ENCODE measurements at regions not wholly inside any gene's neighbourhood (a gene's known extent, or its start where the extent isn't known, plus 50 kb on each side); places are given as distances from the start of the nearest gene placed in this dataset.

- H3K27ac Mint-ChIP-seq, result no peak overlapping the region
- no peaks in the 10 kb centered on the region for H3F3A ChIP-seq (replicated peaks; ENCODE audit: low read depth)
- H3K79me2 ChIP-seq (replicated peaks; ENCODE audit: insufficient read depth), result no peaks in the 10 kb centered on the region
- DNase-seq (ENCODE audit: low spot score) (no peak), ATAC-seq (no peak)
- H3K27me3 Mint-ChIP-seq (ENCODE audit: insufficient read depth, low read depth, poor library complexity), result peaks cover 4% of the 10 kb centered on the region
- no peaks in the 10 kb centered on the region for H3K27me3 ChIP-seq (ENCODE audit: insufficient read depth)
- no peaks in the 10 kb centered on the region for H3K36me3 ChIP-seq (ENCODE audit: insufficient read depth)
- no peak overlapping the region for H2AFZ ChIP-seq
- H3K4me3 ChIP-seq, result no peak overlapping the region
- H3K27ac ChIP-seq (ENCODE audit: low read depth), result no peak overlapping the region
- H3K4me1 Mint-ChIP-seq, result no peaks in the 10 kb centered on the region
- H4K20me1 ChIP-seq (replicated peaks; ENCODE audit: insufficient read depth), result no peaks in the 10 kb centered on the region
- H3K36me3 Mint-ChIP-seq (ENCODE audit: low read depth), result peaks cover 29% of the 10 kb centered on the region
- TF ChIP-seq JUNB (IDR thresholded peaks at IDR 0.05; ENCODE audit: unreplicated experiment) (no peak), STAT1 (IDR thresholded peaks at IDR 0.05; ENCODE audit: unreplicated experiment) (no peak), POLR2AphosphoS5 (IDR thresholded peaks at IDR 0.05; ENCODE audit: low read depth) (no peak), ZNF114 (CRISPR knock-in tag; IDR thresholded peaks at IDR 0.05) (no peak), NANOG (IDR thresholded peaks at IDR 0.05; ENCODE audit: borderline replicate concordance) (no peak), CREB1 (CRISPR knock-in tag; IDR thresholded peaks at IDR 0.05; ENCODE audit: low read depth) (no peak), EZH2 (IDR thresholded peaks at IDR 0.05; ENCODE audit: low read depth, unreplicated experiment) (no peak), ZNF331 (CRISPR knock-in tag; IDR thresholded peaks at IDR 0.05; ENCODE audit: low read depth) (no peak), ZNF462 (CRISPR knock-in tag; IDR thresholded peaks at IDR 0.05) (no peak), EZH2phosphoT487 (IDR thresholded peaks at IDR 0.05; ENCODE audit: unreplicated experiment) (no peak)
- TF ChIP-seq, protein P1, sequence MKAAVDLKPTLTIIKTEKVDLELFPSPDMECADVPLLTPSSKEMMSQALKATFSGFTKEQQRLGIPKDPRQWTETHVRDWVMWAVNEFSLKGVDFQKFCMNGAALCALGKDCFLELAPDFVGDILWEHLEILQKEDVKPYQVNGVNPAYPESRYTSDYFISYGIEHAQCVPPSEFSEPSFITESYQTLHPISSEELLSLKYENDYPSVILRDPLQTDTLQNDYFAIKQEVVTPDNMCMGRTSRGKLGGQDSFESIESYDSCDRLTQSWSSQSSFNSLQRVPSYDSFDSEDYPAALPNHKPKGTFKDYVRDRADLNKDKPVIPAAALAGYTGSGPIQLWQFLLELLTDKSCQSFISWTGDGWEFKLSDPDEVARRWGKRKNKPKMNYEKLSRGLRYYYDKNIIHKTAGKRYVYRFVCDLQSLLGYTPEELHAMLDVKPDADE (IDR thresholded peaks at IDR 0.05), result no peak
- TF ChIP-seq, protein P2, sequence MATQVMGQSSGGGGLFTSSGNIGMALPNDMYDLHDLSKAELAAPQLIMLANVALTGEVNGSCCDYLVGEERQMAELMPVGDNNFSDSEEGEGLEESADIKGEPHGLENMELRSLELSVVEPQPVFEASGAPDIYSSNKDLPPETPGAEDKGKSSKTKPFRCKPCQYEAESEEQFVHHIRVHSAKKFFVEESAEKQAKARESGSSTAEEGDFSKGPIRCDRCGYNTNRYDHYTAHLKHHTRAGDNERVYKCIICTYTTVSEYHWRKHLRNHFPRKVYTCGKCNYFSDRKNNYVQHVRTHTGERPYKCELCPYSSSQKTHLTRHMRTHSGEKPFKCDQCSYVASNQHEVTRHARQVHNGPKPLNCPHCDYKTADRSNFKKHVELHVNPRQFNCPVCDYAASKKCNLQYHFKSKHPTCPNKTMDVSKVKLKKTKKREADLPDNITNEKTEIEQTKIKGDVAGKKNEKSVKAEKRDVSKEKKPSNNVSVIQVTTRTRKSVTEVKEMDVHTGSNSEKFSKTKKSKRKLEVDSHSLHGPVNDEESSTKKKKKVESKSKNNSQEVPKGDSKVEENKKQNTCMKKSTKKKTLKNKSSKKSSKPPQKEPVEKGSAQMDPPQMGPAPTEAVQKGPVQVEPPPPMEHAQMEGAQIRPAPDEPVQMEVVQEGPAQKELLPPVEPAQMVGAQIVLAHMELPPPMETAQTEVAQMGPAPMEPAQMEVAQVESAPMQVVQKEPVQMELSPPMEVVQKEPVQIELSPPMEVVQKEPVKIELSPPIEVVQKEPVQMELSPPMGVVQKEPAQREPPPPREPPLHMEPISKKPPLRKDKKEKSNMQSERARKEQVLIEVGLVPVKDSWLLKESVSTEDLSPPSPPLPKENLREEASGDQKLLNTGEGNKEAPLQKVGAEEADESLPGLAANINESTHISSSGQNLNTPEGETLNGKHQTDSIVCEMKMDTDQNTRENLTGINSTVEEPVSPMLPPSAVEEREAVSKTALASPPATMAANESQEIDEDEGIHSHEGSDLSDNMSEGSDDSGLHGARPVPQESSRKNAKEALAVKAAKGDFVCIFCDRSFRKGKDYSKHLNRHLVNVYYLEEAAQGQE (IDR thresholded peaks at IDR 0.05; ENCODE audit: unreplicated experiment), result no peak
- TF ChIP-seq, protein P3, sequence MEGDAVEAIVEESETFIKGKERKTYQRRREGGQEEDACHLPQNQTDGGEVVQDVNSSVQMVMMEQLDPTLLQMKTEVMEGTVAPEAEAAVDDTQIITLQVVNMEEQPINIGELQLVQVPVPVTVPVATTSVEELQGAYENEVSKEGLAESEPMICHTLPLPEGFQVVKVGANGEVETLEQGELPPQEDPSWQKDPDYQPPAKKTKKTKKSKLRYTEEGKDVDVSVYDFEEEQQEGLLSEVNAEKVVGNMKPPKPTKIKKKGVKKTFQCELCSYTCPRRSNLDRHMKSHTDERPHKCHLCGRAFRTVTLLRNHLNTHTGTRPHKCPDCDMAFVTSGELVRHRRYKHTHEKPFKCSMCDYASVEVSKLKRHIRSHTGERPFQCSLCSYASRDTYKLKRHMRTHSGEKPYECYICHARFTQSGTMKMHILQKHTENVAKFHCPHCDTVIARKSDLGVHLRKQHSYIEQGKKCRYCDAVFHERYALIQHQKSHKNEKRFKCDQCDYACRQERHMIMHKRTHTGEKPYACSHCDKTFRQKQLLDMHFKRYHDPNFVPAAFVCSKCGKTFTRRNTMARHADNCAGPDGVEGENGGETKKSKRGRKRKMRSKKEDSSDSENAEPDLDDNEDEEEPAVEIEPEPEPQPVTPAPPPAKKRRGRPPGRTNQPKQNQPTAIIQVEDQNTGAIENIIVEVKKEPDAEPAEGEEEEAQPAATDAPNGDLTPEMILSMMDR (conservative IDR thresholded peaks at IDR 0.05; ENCODE audit: low read depth in 2 of 2), result no peak
- H3K4me3 Mint-ChIP-seq, result no peak overlapping the region
- peaks cover 35% of the 10 kb centered on the region for H3K9me3 Mint-ChIP-seq
- peaks cover 5% of the 10 kb centered on the region; the same call in 1 of the 2 replicates for H3K9me2 ChIP-seq (ENCODE audit: insufficient read depth)
- no peaks in the 10 kb centered on the region for H3K4me1 ChIP-seq (ENCODE audit: insufficient read depth)
- H3K4me2 ChIP-seq, result no peak overlapping the region
Measured at GRCh38 chr16:51327001-51327400, 175.9 kb upstream of the SALL1 start.
